Upper lobe of left lung (tissue), 4 donors: ENCODE measurements at regions not wholly inside any gene's neighbourhood (a gene's known extent, or its start where the extent isn't known, plus 50 kb on each side); places are given as distances from the start of the nearest gene placed in this dataset.

ENCODE experiments used
- CTCF ChIP-seq, 6 experiments: fragments of 450-650 bp in 4 of 6; fragments of 200-600 bp in 2 of 6; sonication (generic) in 2 of 6; IDR thresholded peaks; one replicate each; pipeline ENCODE4 v1.5.1; 2016 to 2019; ENCODE audit warnings: antibody characterized with exemption in 6 of 6
- POLR2A ChIP-seq, 4 donors: fragments of 450-650 bp; IDR thresholded peaks; one replicate each; pipeline ENCODE4 v1.5.1; 2016 to 2017; ENCODE audit warnings: antibody characterized with exemption in 4 of 4, mild to moderate bottlenecking in 2 of 4
- POLR2AphosphoS5 ChIP-seq, 2 donors: sonication (generic); formaldehyde crosslinking; IDR thresholded peaks; one replicate each; pipeline ENCODE4 v1.5.1; 2017; ENCODE audit warnings: antibody characterized with exemption in 2 of 2

DNA sequence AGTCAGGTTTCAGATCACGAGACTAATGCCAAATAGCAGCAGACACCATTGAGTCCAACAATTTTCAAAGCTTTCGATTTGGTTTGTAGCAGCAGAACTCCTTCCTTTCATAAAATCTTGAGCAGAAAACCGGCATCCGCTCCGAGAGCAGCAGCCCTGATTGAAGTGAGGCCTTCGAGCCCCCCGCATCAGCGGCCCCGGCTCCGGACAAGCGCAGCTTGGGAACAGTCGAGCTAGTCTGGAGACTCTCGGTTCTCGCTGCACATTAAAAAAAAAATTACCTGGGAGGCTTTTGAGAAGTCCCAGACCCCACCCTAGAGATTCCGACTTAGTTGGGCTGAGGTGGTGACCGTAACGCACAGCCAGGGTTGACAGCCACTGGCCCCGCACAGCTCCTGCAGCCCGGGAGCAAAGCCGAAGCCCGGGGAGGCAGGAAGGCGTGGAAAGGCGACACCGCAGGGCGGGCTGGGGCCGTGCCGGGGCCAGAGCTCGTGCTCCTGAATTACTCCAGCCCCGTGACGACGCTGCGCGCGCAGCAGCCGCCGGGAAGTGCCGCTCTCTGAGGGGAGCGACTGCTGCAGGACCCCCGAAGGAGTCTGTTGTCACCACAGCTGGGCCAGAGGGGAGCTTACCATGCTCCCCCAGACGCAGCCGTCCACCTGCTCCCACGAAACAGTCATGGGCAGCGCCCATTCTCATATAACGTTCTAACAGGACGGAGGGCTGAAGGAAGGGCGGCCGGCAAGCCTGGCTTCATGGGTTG is 57.8 kb downstream of the SPATA19 start:
- TF ChIP-seq POLR2AphosphoS5 (IDR thresholded peaks at IDR 0.05) (no peak), CTCF (IDR thresholded peaks at IDR 0.05) (no peak), POLR2A (IDR thresholded peaks at IDR 0.05) (no peak)
